ENCODE measurements at regions not wholly inside any gene's neighbourhood (a gene's known extent, or its start where the extent isn't known, plus 50 kb on each side); places are given as distances from the start of the nearest gene placed in this dataset.
"Not testable (repeated sequence)": the region's sequence is repeated elsewhere in the genome, so short reads cannot be mapped to it uniquely, and the experiment has no call there.

GRCh38 chr5:50535393-50535792, 94.3 kb upstream of the EMB start:
- Histone ChIP-seq H3K27me3 (replicated peaks; ENCODE audit: control insufficient read depth, insufficient read depth, low read length) (no peaks in the 10 kb centered on the region), H3K4me1 (no peaks in the 10 kb centered on the region), H3K4me3 (ENCODE audit: low read depth, low read length) (no peak overlapping the region), H3K36me3 (ENCODE audit: control insufficient read depth, insufficient read depth, low read length) (no peaks in the 10 kb centered on the region), H3K9me3 (no peaks in the 10 kb centered on the region)
- POLR2A ChIA-PET, result no interaction called here
- TF ChIP-seq CTCF (IDR thresholded peaks at IDR 0.05; ENCODE audit: insufficient read depth in 1 of 2, low read depth in 1 of 2, low read length in 1 of 2, severe bottlenecking in 1 of 2, unreplicated experiment in 1 of 2), result no peak
- CTCF ChIA-PET, result no interaction called here
- intact Hi-C loops (cut with micrococcal nuclease; ENCODE audit: unreplicated experiment), result no loop called here
- Mint-ChIP-seq H3K9me3 (ENCODE audit: unreplicated experiment) (peaks cover 12% of the 10 kb centered on the region), H3K4me1 (ENCODE audit: low read depth, unreplicated experiment) (no peaks in the 10 kb centered on the region), H3K36me3 (ENCODE audit: insufficient read depth, unreplicated experiment) (no peaks in the 10 kb centered on the region), H3K27ac (ENCODE audit: unreplicated experiment) (no peak overlapping the region), H3K27me3 (ENCODE audit: insufficient read depth, unreplicated experiment) (no peaks in the 10 kb centered on the region), H3K4me3 (ENCODE audit: unreplicated experiment) (no peak overlapping the region)
- DNase-seq, result no peak
- no TSS peak for BruUV-seq (replicated peaks)

GRCh38 chr5:50537534-50537933, 96.4 kb upstream of the EMB start:
- H3K4me3 ChIP-seq (ENCODE audit: low read depth, low read length); H3K36me3 Mint-ChIP-seq (ENCODE audit: insufficient read depth, unreplicated experiment); H3K27me3 ChIP-seq (replicated peaks; ENCODE audit: control insufficient read depth, insufficient read depth, low read length); BruUV-seq (replicated peaks); H3K27ac Mint-ChIP-seq (ENCODE audit: unreplicated experiment); H3K36me3 ChIP-seq (ENCODE audit: control insufficient read depth, insufficient read depth, low read length); CTCF ChIA-PET; H3K4me3 Mint-ChIP-seq (ENCODE audit: unreplicated experiment); H3K27me3 Mint-ChIP-seq (ENCODE audit: insufficient read depth, unreplicated experiment); H3K9me3 ChIP-seq; H3K4me1 ChIP-seq; H3K4me1 Mint-ChIP-seq (ENCODE audit: low read depth, unreplicated experiment); intact Hi-C loops (cut with micrococcal nuclease; ENCODE audit: unreplicated experiment); POLR2A ChIA-PET; DNase-seq: not testable (repeated sequence)
- peaks cover 22% of the 10 kb centered on the region for H3K9me3 Mint-ChIP-seq (ENCODE audit: unreplicated experiment)

GRCh38 chr5:50547303-50547702, 106.2 kb upstream of the EMB start:
- Mint-ChIP-seq H3K9me3 (ENCODE audit: unreplicated experiment) (peaks cover 4% of the 10 kb centered on the region), H3K36me3 (ENCODE audit: insufficient read depth, unreplicated experiment) (no peaks in the 10 kb centered on the region), H3K4me1 (ENCODE audit: low read depth, unreplicated experiment) (no peaks in the 10 kb centered on the region), H3K27me3 (ENCODE audit: insufficient read depth, unreplicated experiment) (no peaks in the 10 kb centered on the region), H3K27ac (ENCODE audit: unreplicated experiment) (no peak overlapping the region), H3K4me3 (ENCODE audit: unreplicated experiment) (no peak overlapping the region)
- TF ChIP-seq CTCF (IDR thresholded peaks at IDR 0.05; ENCODE audit: insufficient read depth in 1 of 2, low read depth in 1 of 2, low read length in 1 of 2, severe bottlenecking in 1 of 2, unreplicated experiment in 1 of 2), result no peak
- intact Hi-C loops (cut with micrococcal nuclease; ENCODE audit: unreplicated experiment), result no loop called here
- H3K36me3 ChIP-seq (ENCODE audit: control insufficient read depth, insufficient read depth, low read length), result no peaks in the 10 kb centered on the region
- H3K9me3 ChIP-seq, result no peaks in the 10 kb centered on the region
- H3K27me3 ChIP-seq (replicated peaks; ENCODE audit: control insufficient read depth, insufficient read depth, low read length), result no peaks in the 10 kb centered on the region
- DNase-seq, result no peak
- H3K4me3 ChIP-seq (ENCODE audit: low read depth, low read length), result no peak overlapping the region
- BruUV-seq (replicated peaks), result no TSS peak
- ChIA-PET CTCF (no interaction called here), POLR2A (no interaction called here)
- no peaks in the 10 kb centered on the region for H3K4me1 ChIP-seq

GRCh38 chr5:50550267-50550666, 109.2 kb upstream of the EMB start:
- DNase-seq, result no peak
- TF ChIP-seq CTCF (IDR thresholded peaks at IDR 0.05; ENCODE audit: insufficient read depth in 1 of 2, low read depth in 1 of 2, low read length in 1 of 2, severe bottlenecking in 1 of 2, unreplicated experiment in 1 of 2), result no peak
- Mint-ChIP-seq H3K27ac (ENCODE audit: unreplicated experiment) (no peak overlapping the region), H3K36me3 (ENCODE audit: insufficient read depth, unreplicated experiment) (no peaks in the 10 kb centered on the region), H3K27me3 (ENCODE audit: insufficient read depth, unreplicated experiment) (no peaks in the 10 kb centered on the region), H3K4me1 (ENCODE audit: low read depth, unreplicated experiment) (no peaks in the 10 kb centered on the region), H3K9me3 (ENCODE audit: unreplicated experiment) (no peaks in the 10 kb centered on the region), H3K4me3 (ENCODE audit: unreplicated experiment) (no peak overlapping the region)
- intact Hi-C loops (cut with micrococcal nuclease; ENCODE audit: unreplicated experiment), result loop anchor here (10.0 kb wide), 1 partner anchor 205 kb away; no protein-coding TSS in a partner anchor
- ChIA-PET CTCF (no interaction called here), POLR2A (no interaction called here)
- H3K36me3 ChIP-seq (ENCODE audit: control insufficient read depth, insufficient read depth, low read length), result no peaks in the 10 kb centered on the region
- H3K4me1 ChIP-seq, result no peaks in the 10 kb centered on the region
- H3K27me3 ChIP-seq (replicated peaks; ENCODE audit: control insufficient read depth, insufficient read depth, low read length), result no peaks in the 10 kb centered on the region
- no TSS peak for BruUV-seq (replicated peaks)
- no peak overlapping the region for H3K4me3 ChIP-seq (ENCODE audit: low read depth, low read length)
- H3K9me3 ChIP-seq, result no peaks in the 10 kb centered on the region

Data from Caco-2 (cell line).